CD14-positive monocyte (primary cell): ENCODE measurements at regions not wholly inside any gene's neighbourhood (a gene's known extent, or its start where the extent isn't known, plus 50 kb on each side); places are given as distances from the start of the nearest gene placed in this dataset.

Experiments used
- DNase-seq, 3 donors: peaks; one replicate each; pipeline ENCODE4 v3.0.0-alpha.2; 2011 to 2022
- H2AFZ ChIP-seq: 2 replicates; pipeline ENCODE4 v1.6.0; 2012; ENCODE audit warnings: mild to moderate bottlenecking, low read depth, low read length, inconsistent platforms; ENCODE audit not compliant: insufficient read depth, poor library complexity, severe bottlenecking
- H3K27ac ChIP-seq, 2 donors: 1 replicate in 1 of 2; 2 replicates in 1 of 2; pipeline ENCODE4 v1.5.1; 2012 to 2013; ENCODE audit warnings: low read length in 2 of 2, control low read depth in 1 of 2, inconsistent platforms in 1 of 2, low read depth in 1 of 2, mild to moderate bottlenecking in 1 of 2
- H3K27me3 ChIP-seq, 2 donors: one replicate each; pipeline versions ENCODE4 v1.6.0 to v1.6.1; 2011 to 2013; ENCODE audit warnings: low read length in 2 of 2; ENCODE audit not compliant: control insufficient read depth in 2 of 2, insufficient read depth in 2 of 2
- H3K36me3 ChIP-seq, 2 donors: replicated peaks in 1 of 2; 1 replicate in 1 of 2; 2 replicates in 1 of 2; pipeline versions ENCODE4 v1.5.1 to v1.6.1; 2012 to 2013; ENCODE audit warnings: low read length in 2 of 2, control low read depth in 1 of 2, inconsistent platforms in 1 of 2, mild to moderate bottlenecking in 1 of 2; ENCODE audit not compliant: insufficient read depth in 2 of 2, control insufficient read depth in 1 of 2
- H3K4me1 ChIP-seq, 2 donors: 1 replicate in 1 of 2; 2 replicates in 1 of 2; pipeline versions ENCODE4 v1.5.1 to v1.6.1; 2012 to 2013; ENCODE audit warnings: low read length in 2 of 2, control low read depth in 1 of 2, inconsistent platforms in 1 of 2, mild to moderate bottlenecking in 1 of 2, moderate library complexity in 1 of 2; ENCODE audit not compliant: insufficient read depth in 2 of 2, control insufficient read depth in 1 of 2
- H3K4me2 ChIP-seq: replicated peaks from 2 replicates; pipeline ENCODE3; 2012; ENCODE audit warnings: low read length, moderate library complexity, mild to moderate bottlenecking; ENCODE audit not compliant: poor library complexity, severe bottlenecking; ENCODE audit errors: extremely low read depth
- H3K4me3 ChIP-seq, 3 experiments: fragments of 200-600 bp in 1 of 3; sonication (generic) in 1 of 3; replicated peaks in 1 of 3; 1 replicate in 2 of 3; 2 replicates in 1 of 3; pipeline ENCODE4 v1.5.1; 2011 to 2013; ENCODE audit warnings: low read length in 3 of 3, mild to moderate bottlenecking in 3 of 3, control low read depth in 2 of 3, low read depth in 2 of 3, inconsistent platforms in 1 of 3, moderate library complexity in 1 of 3
- H3K79me2 ChIP-seq: 2 replicates; pipeline ENCODE4 v1.6.0; 2012; ENCODE audit warnings: mild to moderate bottlenecking, control low read depth, inconsistent platforms, low read length, moderate library complexity; ENCODE audit not compliant: insufficient read depth
- H3K9ac ChIP-seq: 2 replicates; pipeline ENCODE4 v1.6.0; 2017; ENCODE audit warnings: low read length, mild to moderate bottlenecking; ENCODE audit not compliant: insufficient read depth, poor library complexity, severe bottlenecking
- H3K9me3 ChIP-seq, 2 donors: replicated peaks in 1 of 2; 1 replicate in 1 of 2; 2 replicates in 1 of 2; pipeline versions ENCODE4 v1.5.1 to v1.6.1; 2012 to 2013; ENCODE audit warnings: low read length in 2 of 2, control low read depth in 1 of 2; ENCODE audit not compliant: control insufficient read depth in 1 of 2, insufficient read depth in 1 of 2
- H4K20me1 ChIP-seq: 2 replicates; pipeline ENCODE4 v1.6.0; 2012; ENCODE audit warnings: mild to moderate bottlenecking, low read length, control low read depth, moderate library complexity; ENCODE audit not compliant: insufficient read depth
- H3K27ac Mint-ChIP-seq, 7 donors: one replicate each; pipeline ENCODE4 v1.8.0; 2020; ENCODE audit warnings: mild to moderate bottlenecking in 7 of 7, mixed read lengths in 7 of 7, moderate library complexity in 6 of 7, inconsistent platforms in 2 of 7
- H3K27me3 Mint-ChIP-seq, 3 donors: one replicate each; pipeline ENCODE4 v1.8.0; 2021 to 2022; ENCODE audit warnings: low read depth in 3 of 3, mild to moderate bottlenecking in 3 of 3, mixed read lengths in 3 of 3, moderate library complexity in 3 of 3, inconsistent platforms in 1 of 3
- H3K36me3 Mint-ChIP-seq, 2 donors: one replicate each; pipeline ENCODE4 v1.8.0; 2020; ENCODE audit warnings: mixed read lengths in 2 of 2, inconsistent platforms in 1 of 2, mild to moderate bottlenecking in 1 of 2
- H3K4me1 Mint-ChIP-seq: one replicate; pipeline ENCODE4 v1.8.0; 2020; ENCODE audit warnings: mild to moderate bottlenecking, mixed read lengths
- H3K4me3 Mint-ChIP-seq, 2 donors: one replicate each; pipeline ENCODE4 v1.8.0; 2020; ENCODE audit warnings: mild to moderate bottlenecking in 2 of 2, mixed read lengths in 2 of 2, moderate library complexity in 1 of 2
- H3K9me3 Mint-ChIP-seq, 7 donors: one replicate each; pipeline ENCODE4 v1.8.0; 2020 to 2022; ENCODE audit warnings: mixed read lengths in 7 of 7, mild to moderate bottlenecking in 6 of 7, moderate library complexity in 6 of 7, inconsistent platforms in 2 of 7
- WGBS: methylation state at CpG from one replicate; pipeline ENCODE4 v1.1.5; 2013; ENCODE audit warnings: missing lambda C conversion rate; ENCODE audit not compliant: insufficient coverage; 5-methylcytosine and 5-hydroxymethylcytosine counted together
- intact Hi-C, 2 donors: fragments of 100-400 bp; cut with micrococcal nuclease; formaldehyde crosslinking; loops; one replicate each; pipeline versions ENCODE4 v1.15.0 to v1.15.1; 2023
- TF ChIP-seq, protein P1 (sequence below): fragments of 200-600 bp; IDR thresholded peaks from one replicate; pipeline ENCODE4 v1.8.0; 2022; ENCODE audit warnings: antibody characterized with exemption, mild to moderate bottlenecking

DNA sequence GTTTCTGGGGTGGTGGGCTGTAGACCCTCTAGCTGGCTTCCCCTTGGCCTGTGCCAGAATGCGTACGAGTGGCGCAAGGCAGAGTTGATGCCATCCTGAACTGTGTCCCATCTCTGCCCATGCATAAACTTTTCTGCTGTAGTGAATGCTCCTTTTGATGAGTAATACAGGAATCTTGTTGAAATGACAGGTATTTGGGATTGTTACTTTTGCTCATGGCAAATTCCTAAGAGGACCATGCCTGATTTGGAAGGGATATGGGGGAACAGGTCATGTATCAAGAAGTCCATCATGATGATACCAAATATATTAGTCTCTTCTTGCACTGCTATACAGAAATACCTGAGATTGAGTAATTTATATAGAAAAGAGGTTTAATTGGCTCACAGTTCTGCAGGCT is 648.0 kb downstream of the SLC4A3 start:
- intact Hi-C loops: no loop called here
- H3K4me1 Mint-ChIP-seq: no peaks in the 10 kb centered on the region
- no peak overlapping the region for H3K9ac ChIP-seq
- no peaks in the 10 kb centered on the region for H3K36me3 Mint-ChIP-seq
- 100% methylated on average over 1 of the region's 3 CpGs for WGBS
- TF ChIP-seq, protein P1, sequence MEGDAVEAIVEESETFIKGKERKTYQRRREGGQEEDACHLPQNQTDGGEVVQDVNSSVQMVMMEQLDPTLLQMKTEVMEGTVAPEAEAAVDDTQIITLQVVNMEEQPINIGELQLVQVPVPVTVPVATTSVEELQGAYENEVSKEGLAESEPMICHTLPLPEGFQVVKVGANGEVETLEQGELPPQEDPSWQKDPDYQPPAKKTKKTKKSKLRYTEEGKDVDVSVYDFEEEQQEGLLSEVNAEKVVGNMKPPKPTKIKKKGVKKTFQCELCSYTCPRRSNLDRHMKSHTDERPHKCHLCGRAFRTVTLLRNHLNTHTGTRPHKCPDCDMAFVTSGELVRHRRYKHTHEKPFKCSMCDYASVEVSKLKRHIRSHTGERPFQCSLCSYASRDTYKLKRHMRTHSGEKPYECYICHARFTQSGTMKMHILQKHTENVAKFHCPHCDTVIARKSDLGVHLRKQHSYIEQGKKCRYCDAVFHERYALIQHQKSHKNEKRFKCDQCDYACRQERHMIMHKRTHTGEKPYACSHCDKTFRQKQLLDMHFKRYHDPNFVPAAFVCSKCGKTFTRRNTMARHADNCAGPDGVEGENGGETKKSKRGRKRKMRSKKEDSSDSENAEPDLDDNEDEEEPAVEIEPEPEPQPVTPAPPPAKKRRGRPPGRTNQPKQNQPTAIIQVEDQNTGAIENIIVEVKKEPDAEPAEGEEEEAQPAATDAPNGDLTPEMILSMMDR: no peak
- no peak overlapping the region for H3K27ac ChIP-seq
- peaks cover 0 to 3% (median 2%) of the 10 kb centered on the region in 3 donors for H3K27me3 Mint-ChIP-seq
- H3K79me2 ChIP-seq: no peaks in the 10 kb centered on the region
- no peaks in the 10 kb centered on the region for H3K4me1 ChIP-seq
- H2AFZ ChIP-seq: no peak overlapping the region
- no peaks in the 10 kb centered on the region for H4K20me1 ChIP-seq
- H3K4me3 Mint-ChIP-seq: no peak overlapping the region
- H3K27ac Mint-ChIP-seq: no peak overlapping the region
- no peaks in the 10 kb centered on the region for H3K27me3 ChIP-seq
- peaks cover 0 to 8% (median 2%) of the 10 kb centered on the region in 7 donors for H3K9me3 Mint-ChIP-seq
- DNase-seq: no peak
- H3K4me2 ChIP-seq: no peak overlapping the region
- no peaks in the 10 kb centered on the region for H3K36me3 ChIP-seq
- H3K4me3 ChIP-seq: no peak overlapping the region
- H3K9me3 ChIP-seq: peaks cover 0 to 3% of the 10 kb centered on the region in 2 donors

DNA sequence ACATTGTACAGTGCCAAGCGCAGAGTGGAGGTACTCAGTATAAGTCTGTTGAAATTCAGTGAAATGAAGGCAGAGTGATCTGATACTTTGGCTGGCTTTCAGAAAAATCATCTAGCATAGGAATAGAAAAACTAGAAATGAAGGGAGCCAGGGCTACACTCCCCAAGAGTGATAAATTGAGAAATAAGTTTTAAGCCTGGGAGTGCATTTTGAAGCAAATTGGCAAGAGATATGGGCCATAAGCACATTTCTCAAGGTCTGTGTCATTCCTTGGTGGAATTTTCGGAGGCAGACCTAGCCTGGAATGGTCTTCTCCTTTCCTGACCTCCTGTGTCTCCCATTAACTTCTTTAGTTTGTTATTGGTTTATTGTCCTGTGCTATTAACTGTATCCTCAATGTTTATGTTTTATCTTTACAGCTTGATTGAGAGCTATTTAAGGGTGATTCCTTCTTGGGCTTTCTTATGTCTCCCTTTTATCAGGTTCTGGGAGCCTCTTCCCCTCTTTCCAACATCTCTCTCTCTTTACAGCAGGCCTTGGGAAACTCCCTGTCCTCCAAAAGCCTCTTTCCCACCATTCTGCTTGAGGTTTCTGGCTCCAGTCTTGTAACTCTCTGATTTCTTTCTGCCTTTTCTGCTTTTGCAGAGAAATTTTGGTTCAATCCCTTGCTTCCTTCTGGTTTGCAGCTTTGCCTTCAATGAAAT is 649.5 kb downstream of the SLC4A3 start:
- DNase-seq: no peak
- Histone ChIP-seq H3K79me2 (no peaks in the 10 kb centered on the region), H3K27me3 (no peaks in the 10 kb centered on the region), H3K9ac (no peak overlapping the region), H3K4me1 (no peaks in the 10 kb centered on the region), H3K27ac (no peak overlapping the region), H3K9me3 (peaks cover 0 to 3% of the 10 kb centered on the region in 2 donors), H3K4me2 (no peak overlapping the region), H4K20me1 (no peaks in the 10 kb centered on the region), H3K36me3 (no peaks in the 10 kb centered on the region), H3K4me3 (no peak overlapping the region), H2AFZ (no peak overlapping the region)
- Mint-ChIP-seq H3K4me1 (no peaks in the 10 kb centered on the region), H3K9me3 (peaks cover 2 to 8% (median 2%) of the 10 kb centered on the region in 7 donors), H3K36me3 (no peaks in the 10 kb centered on the region), H3K27me3 (peaks cover 0 to 3% (median 2%) of the 10 kb centered on the region in 3 donors), H3K4me3 (no peak overlapping the region), H3K27ac (no peak overlapping the region)
- TF ChIP-seq, protein P1: no peak
- WGBS: no CpG with 5 or more reads among the region's 2 CpGs
- intact Hi-C loops: no loop called here
